ENCODE measurements at regions not wholly inside any gene's neighbourhood (a gene's known extent, or its start where the extent isn't known, plus 50 kb on each side); places are given as distances from the start of the nearest gene placed in this dataset.

GRCh38 chr5:154603485-154603884 lies 125.5 kb upstream of the HAND1 start:
- no TSS peak for BruUV-seq (replicated peaks)
- Histone ChIP-seq H3K4me1 (ENCODE audit: control insufficient read depth in 1 of 2, insufficient read depth in 2 of 2, low read length in 2 of 2) (peaks cover 0 to 17% of the 10 kb centered on the region in 2 experiments; a peak in 1 of 4 replicates), H3K27ac (ENCODE audit: low read depth, low read length) (no peak overlapping the region), H3K9me2 (ENCODE audit: insufficient read depth) (no peaks in the 10 kb centered on the region), H3K9me3 (ENCODE audit: control insufficient read depth in 1 of 2, insufficient read depth in 1 of 2, low read depth in 1 of 2, low read length in 2 of 2) (no peaks in the 10 kb centered on the region), H3K4me3 (replicated peaks in 1 of 2; ENCODE audit: low read depth in 1 of 2, low read length in 2 of 2) (no peak overlapping the region), H3K9ac (ENCODE audit: low read length) (no peak overlapping the region), H3K79me2 (ENCODE audit: insufficient read depth, low read length) (no peaks in the 10 kb centered on the region), H3K27me3 (ENCODE audit: insufficient read depth, low read length) (0 out of 2 replicates have a peak, but pooled peaks cover 4% of the 10 kb centered on the region), H2AFZ (ENCODE audit: low read depth, low read length, poor library complexity, severe bottlenecking) (no peak overlapping the region), H3K36me3 (ENCODE audit: control insufficient read depth in 1 of 2, insufficient read depth in 2 of 2, low read length in 2 of 2) (no peaks in the 10 kb centered on the region), H4K20me1 (ENCODE audit: insufficient read depth) (no peaks in the 10 kb centered on the region), H3K4me2 (ENCODE audit: low read length) (no peak overlapping the region)
- no peak for TF ChIP-seq ZFX (IDR thresholded peaks at IDR 0.05)
- no peak for TF ChIP-seq TCF7L2 (IDR thresholded peaks at IDR 0.05; ENCODE audit: borderline replicate concordance, extremely low read depth, insufficient read depth, insufficient read length)
- TF ChIP-seq, protein P1, sequence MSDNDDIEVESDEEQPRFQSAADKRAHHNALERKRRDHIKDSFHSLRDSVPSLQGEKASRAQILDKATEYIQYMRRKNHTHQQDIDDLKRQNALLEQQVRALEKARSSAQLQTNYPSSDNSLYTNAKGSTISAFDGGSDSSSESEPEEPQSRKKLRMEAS (IDR thresholded peaks at IDR 0.05): no peak
- no peak for TF ChIP-seq ELF1 (IDR thresholded peaks at IDR 0.05; ENCODE audit: borderline replicate concordance, low read depth)
- TF ChIP-seq SRF (IDR thresholded peaks at IDR 0.05; ENCODE audit: low read depth): no peak
- TF ChIP-seq, protein P2, sequence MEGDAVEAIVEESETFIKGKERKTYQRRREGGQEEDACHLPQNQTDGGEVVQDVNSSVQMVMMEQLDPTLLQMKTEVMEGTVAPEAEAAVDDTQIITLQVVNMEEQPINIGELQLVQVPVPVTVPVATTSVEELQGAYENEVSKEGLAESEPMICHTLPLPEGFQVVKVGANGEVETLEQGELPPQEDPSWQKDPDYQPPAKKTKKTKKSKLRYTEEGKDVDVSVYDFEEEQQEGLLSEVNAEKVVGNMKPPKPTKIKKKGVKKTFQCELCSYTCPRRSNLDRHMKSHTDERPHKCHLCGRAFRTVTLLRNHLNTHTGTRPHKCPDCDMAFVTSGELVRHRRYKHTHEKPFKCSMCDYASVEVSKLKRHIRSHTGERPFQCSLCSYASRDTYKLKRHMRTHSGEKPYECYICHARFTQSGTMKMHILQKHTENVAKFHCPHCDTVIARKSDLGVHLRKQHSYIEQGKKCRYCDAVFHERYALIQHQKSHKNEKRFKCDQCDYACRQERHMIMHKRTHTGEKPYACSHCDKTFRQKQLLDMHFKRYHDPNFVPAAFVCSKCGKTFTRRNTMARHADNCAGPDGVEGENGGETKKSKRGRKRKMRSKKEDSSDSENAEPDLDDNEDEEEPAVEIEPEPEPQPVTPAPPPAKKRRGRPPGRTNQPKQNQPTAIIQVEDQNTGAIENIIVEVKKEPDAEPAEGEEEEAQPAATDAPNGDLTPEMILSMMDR (IDR thresholded peaks at IDR 0.05 in 2 of 3, conservative IDR thresholded peaks at IDR 0.05 in 1 of 3; ENCODE audit: borderline replicate concordance in 1 of 3, insufficient read depth in 1 of 3, low read depth in 2 of 3, low read length in 2 of 3): no peak
- TF ChIP-seq EZH2 (IDR thresholded peaks at IDR 0.05): no peak
- no peak for TF ChIP-seq ZNF274 (IDR thresholded peaks at IDR 0.05; ENCODE audit: low read depth, low read length)
- TF ChIP-seq SP1 (IDR thresholded peaks at IDR 0.05; ENCODE audit: low read depth): no peak
- no peak for TF ChIP-seq CEBPB (IDR thresholded peaks at IDR 0.05; ENCODE audit: low read depth)
- TF ChIP-seq REST (IDR thresholded peaks at IDR 0.05; ENCODE audit: low read depth): no peak
- TF ChIP-seq POLR2AphosphoS5 (IDR thresholded peaks at IDR 0.05; ENCODE audit: low read depth, low read length): no peak
- TF ChIP-seq JUND (IDR thresholded peaks at IDR 0.05): no peak
- no peak for TF ChIP-seq YY1 (IDR thresholded peaks at IDR 0.05; ENCODE audit: extremely low read depth, insufficient replicate concordance, low read depth, low read length)
- TF ChIP-seq CBX3 (IDR thresholded peaks at IDR 0.05; ENCODE audit: low read depth): no peak
- TF ChIP-seq ZBTB33 (IDR thresholded peaks at IDR 0.05; ENCODE audit: extremely low read depth, insufficient replicate concordance, low read length): no peak
- no peak for TF ChIP-seq ATF3 (IDR thresholded peaks at IDR 0.05)
- TF ChIP-seq SIN3A (IDR thresholded peaks at IDR 0.05; ENCODE audit: low read depth): no peak
- TF ChIP-seq POLR2A (IDR thresholded peaks at IDR 0.05; ENCODE audit: borderline replicate concordance, extremely low read depth, insufficient read depth, insufficient read length): no peak
- TF ChIP-seq RAD21 (IDR thresholded peaks at IDR 0.05; ENCODE audit: low read depth): no peak
- POLR2A ChIA-PET: no interaction called here
- DNase-seq (ENCODE audit: low read depth, low spot score) (no peak), ATAC-seq (no peak)
- RAD21 ChIA-PET (ENCODE audit: low non-redundant PET in 1 of 2, low total read pairs in 2 of 2, uncharacterized antibody in 2 of 2, unreplicated experiment in 2 of 2): no interaction called here
- CTCF ChIA-PET: no interaction called here
- intact Hi-C loops (cut with micrococcal nuclease): no loop called here
